Naive thymus-derived CD4-positive, alpha-beta T cell (primary cell): ENCODE measurements at regions not wholly inside any gene's neighbourhood (a gene's known extent, or its start where the extent isn't known, plus 50 kb on each side); places are given as distances from the start of the nearest gene placed in this dataset.

Source experiments
- ATAC-seq: fragments of 150-1000 bp; cut with Tn5 transposase; 2 replicates; pipeline ENCODE4 v1.10.0; 2021; ENCODE audit warnings: mild to moderate bottlenecking, moderate library complexity
- CTCF ChIA-PET: fragments of 350-600 bp; sonication (Branson Sonifier 250); formaldehyde crosslinking; loops from one replicate; lab custom pipeline; 2021; ENCODE audit warnings: antibody characterized with exemption; lab: Charles Lee
- POLR2A ChIA-PET: fragments of 350-600 bp; sonication (Branson Sonifier 250); formaldehyde crosslinking; loops from one replicate; lab custom pipeline; 2021; ENCODE audit warnings: antibody characterized with exemption, inconsistent platforms; lab: Charles Lee
- DNase-seq, 9 donors: peaks; one replicate each; pipeline versions ENCODE4 v3.0.0 to v3.0.0-alpha.2; 2020 to 2022; ENCODE audit warnings: mixed read lengths in 1 of 9
- H3K27ac ChIP-seq: one replicate; pipeline ENCODE4 v1.7.0; 2013; ENCODE audit warnings: mild to moderate bottlenecking, low read depth, low read length, moderate library complexity
- H3K27me3 ChIP-seq, 2 donors: one replicate each; pipeline ENCODE4 v1.7.0; 2013; ENCODE audit warnings: low read length in 2 of 2, mild to moderate bottlenecking in 2 of 2, moderate library complexity in 2 of 2; ENCODE audit not compliant: control insufficient read depth in 2 of 2, insufficient read depth in 2 of 2
- H3K36me3 ChIP-seq, 3 experiments: 1 replicate in 2 of 3; 2 replicates in 1 of 3; pipeline ENCODE4 v1.7.0; 2013; ENCODE audit warnings: low read length in 3 of 3, mild to moderate bottlenecking in 3 of 3, moderate library complexity in 1 of 3; ENCODE audit not compliant: insufficient read depth in 3 of 3, control insufficient read depth in 2 of 3
- H3K4me1 ChIP-seq, 2 donors: one replicate each; pipeline ENCODE4 v1.7.0; 2013; ENCODE audit warnings: low read length in 2 of 2, mild to moderate bottlenecking in 2 of 2, moderate library complexity in 1 of 2; ENCODE audit not compliant: control insufficient read depth in 2 of 2, insufficient read depth in 2 of 2
- H3K4me3 ChIP-seq: 2 replicates; pipeline ENCODE4 v1.7.0; 2013; ENCODE audit warnings: mild to moderate bottlenecking, low read length
- H3K9me3 ChIP-seq, 3 experiments: 1 replicate in 2 of 3; 2 replicates in 1 of 3; pipeline ENCODE4 v1.7.0; 2013; ENCODE audit warnings: low read length in 3 of 3; ENCODE audit not compliant: control insufficient read depth in 2 of 3
- H3K27ac Mint-ChIP-seq, 9 donors: one replicate each; pipeline ENCODE4 v1.8.0; 2020 to 2022; ENCODE audit warnings: mixed read lengths in 9 of 9, mild to moderate bottlenecking in 8 of 9, moderate library complexity in 5 of 9, inconsistent platforms in 2 of 9
- H3K27me3 Mint-ChIP-seq, 5 donors: one replicate each; pipeline ENCODE4 v1.8.0; 2021 to 2022; ENCODE audit warnings: mixed read lengths in 5 of 5, mild to moderate bottlenecking in 1 of 5
- H3K36me3 Mint-ChIP-seq, 5 donors: one replicate each; pipeline ENCODE4 v1.8.0; 2020 to 2022; ENCODE audit warnings: mixed read lengths in 5 of 5, mild to moderate bottlenecking in 3 of 5, inconsistent platforms in 1 of 5
- H3K4me1 Mint-ChIP-seq, 7 donors: one replicate each; pipeline ENCODE4 v1.8.0; 2020 to 2022; ENCODE audit warnings: mixed read lengths in 7 of 7, mild to moderate bottlenecking in 3 of 7, inconsistent platforms in 1 of 7
- H3K4me3 Mint-ChIP-seq, 10 donors: one replicate each; pipeline ENCODE4 v1.8.0; 2020 to 2022; ENCODE audit warnings: mild to moderate bottlenecking in 10 of 10, mixed read lengths in 10 of 10, moderate library complexity in 6 of 10, inconsistent platforms in 2 of 10
- H3K9me3 Mint-ChIP-seq, 11 donors: one replicate each; pipeline ENCODE4 v1.8.0; 2020 to 2022; ENCODE audit warnings: mixed read lengths in 11 of 11, mild to moderate bottlenecking in 4 of 11, inconsistent platforms in 1 of 11, moderate library complexity in 1 of 11
- intact Hi-C, 2 donors: fragments of 100-400 bp; cut with micrococcal nuclease; formaldehyde crosslinking; loops; one replicate each; pipeline ENCODE4 v1.15.1; 2023

DNA sequence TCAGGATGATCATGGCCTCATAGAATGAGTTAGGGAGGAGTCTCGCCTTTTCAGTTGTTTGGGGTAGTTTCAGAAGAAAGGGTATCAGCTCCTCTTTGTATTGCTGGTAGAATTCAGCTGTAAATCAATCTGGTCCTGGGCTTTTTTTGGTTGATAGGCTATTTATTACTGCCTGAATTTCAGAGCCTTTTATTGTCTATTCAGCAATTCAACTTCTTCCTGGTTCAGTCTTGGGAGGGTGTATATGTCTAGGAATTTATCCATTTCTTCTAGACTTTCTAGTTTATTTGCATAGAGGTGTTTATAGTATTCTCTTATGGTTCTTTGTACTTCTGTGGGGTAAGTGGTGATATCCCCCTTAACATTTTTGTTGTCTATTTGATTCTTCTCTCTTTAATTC lies 1024.2 kb downstream of the DIPK2A start:
- Histone ChIP-seq H3K36me3 (no peaks in the 10 kb centered on the region), H3K4me3 (no peak overlapping the region), H3K9me3 (no peaks in the 10 kb centered on the region), H3K27ac (no peak overlapping the region), H3K4me1 (no peaks in the 10 kb centered on the region), H3K27me3 (no peaks in the 10 kb centered on the region)
- intact Hi-C loops = no loop called here
- ChIA-PET POLR2A (no interaction called here), CTCF (no interaction called here)
- DNase-seq = no peak
- Mint-ChIP-seq H3K27me3 (no peaks in the 10 kb centered on the region), H3K36me3 (no peaks in the 10 kb centered on the region), H3K9me3 (peaks cover 0 to 18% (median 6%) of the 10 kb centered on the region in 11 donors), H3K4me3 (no peak overlapping the region), H3K27ac (no peak overlapping the region), H3K4me1 (no peaks in the 10 kb centered on the region)
- ATAC-seq = no peak

- H3K9me3 Mint-ChIP-seq = peaks cover 0 to 16% (median 7%) of the 10 kb centered on the region in 11 donors
- ChIA-PET CTCF (no interaction called here), POLR2A (no interaction called here)
- DNase-seq (no peak), ATAC-seq (no peak)
- intact Hi-C loops = no loop called here
- Histone ChIP-seq H3K27ac (no peak overlapping the region), H3K4me1 (no peaks in the 10 kb centered on the region), H3K4me3 (no peak overlapping the region), H3K9me3 (no peaks in the 10 kb centered on the region), H3K27me3 (no peaks in the 10 kb centered on the region), H3K36me3 (no peaks in the 10 kb centered on the region)
- no peaks in the 10 kb centered on the region for H3K27me3 Mint-ChIP-seq
- no peak overlapping the region for H3K27ac Mint-ChIP-seq
- no peak overlapping the region for H3K4me3 Mint-ChIP-seq
- no peaks in the 10 kb centered on the region for H3K4me1 Mint-ChIP-seq
- no peaks in the 10 kb centered on the region for H3K36me3 Mint-ChIP-seq
Observed at GRCh38 chr3:145005427-145005826, 1033.8 kb downstream of the DIPK2A start.

- H3K4me3 ChIP-seq = no peak overlapping the region
- no peak overlapping the region for H3K27ac ChIP-seq
- H3K9me3 ChIP-seq = no peaks in the 10 kb centered on the region
- no peaks in the 10 kb centered on the region for H3K27me3 ChIP-seq
- no peaks in the 10 kb centered on the region for H3K4me1 ChIP-seq
- no peak for DNase-seq
- Mint-ChIP-seq H3K36me3 (no peaks in the 10 kb centered on the region), H3K4me1 (no peaks in the 10 kb centered on the region), H3K9me3 (peaks cover 0 to 14% (median 7%) of the 10 kb centered on the region in 11 donors), H3K4me3 (no peak overlapping the region), H3K27me3 (no peaks in the 10 kb centered on the region), H3K27ac (no peak overlapping the region)
- H3K36me3 ChIP-seq = no peaks in the 10 kb centered on the region
- POLR2A ChIA-PET = no interaction called here
- ATAC-seq = no peak
- intact Hi-C loops = no loop called here
- CTCF ChIA-PET = interaction anchor here (1.4 kb wide), 1 partner anchor 9 kb away, joined by 3 read pairs; no protein-coding TSS in a partner anchor
Observed at GRCh38 chr3:145006271-145006670, 1034.6 kb downstream of the DIPK2A start.

- DNase-seq = no peak
- ChIA-PET POLR2A (no interaction called here), CTCF (no interaction called here)
- no peak overlapping the region for H3K4me3 Mint-ChIP-seq
- no peaks in the 10 kb centered on the region for H3K36me3 Mint-ChIP-seq
- no peaks in the 10 kb centered on the region for H3K4me1 Mint-ChIP-seq
- H3K4me3 ChIP-seq = no peak overlapping the region
- no peaks in the 10 kb centered on the region for H3K4me1 ChIP-seq
- no peak overlapping the region for H3K27ac Mint-ChIP-seq
- H3K27me3 ChIP-seq = no peaks in the 10 kb centered on the region
- ATAC-seq = no peak
- no peaks in the 10 kb centered on the region for H3K36me3 ChIP-seq
- no peak overlapping the region for H3K27ac ChIP-seq
- intact Hi-C loops = no loop called here
- H3K9me3 Mint-ChIP-seq = peaks cover 0 to 6% (median 1%) of the 10 kb centered on the region in 11 donors
- no peaks in the 10 kb centered on the region for H3K9me3 ChIP-seq
- H3K27me3 Mint-ChIP-seq = no peaks in the 10 kb centered on the region
Observed at GRCh38 chr3:145013931-145014330, 1042.3 kb downstream of the DIPK2A start.

GRCh38 chr3:145015253-145015652 lies 1043.6 kb downstream of the DIPK2A start:
- Histone ChIP-seq H3K4me3 (no peak overlapping the region), H3K27ac (no peak overlapping the region), H3K4me1 (no peaks in the 10 kb centered on the region), H3K36me3 (no peaks in the 10 kb centered on the region), H3K27me3 (no peaks in the 10 kb centered on the region), H3K9me3 (no peaks in the 10 kb centered on the region)
- Mint-ChIP-seq H3K4me3 (no peak overlapping the region), H3K9me3 (peaks cover 0 to 6% (median 0%) of the 10 kb centered on the region in 11 donors), H3K36me3 (no peaks in the 10 kb centered on the region), H3K27ac (no peak overlapping the region), H3K4me1 (no peaks in the 10 kb centered on the region), H3K27me3 (no peaks in the 10 kb centered on the region)
- ChIA-PET POLR2A (no interaction called here), CTCF (no interaction called here)
- no peak for ATAC-seq
- intact Hi-C loops = no loop called here
- no peak for DNase-seq

GRCh38 chr3:145017959-145018358 lies 1046.3 kb downstream of the DIPK2A start:
- Mint-ChIP-seq H3K9me3 (peaks cover 0 to 8% (median 1%) of the 10 kb centered on the region in 11 donors), H3K4me1 (no peaks in the 10 kb centered on the region), H3K4me3 (no peak overlapping the region), H3K36me3 (no peaks in the 10 kb centered on the region), H3K27me3 (no peaks in the 10 kb centered on the region), H3K27ac (no peak overlapping the region)
- DNase-seq (no peak), ATAC-seq (no peak)
- H3K9me3 ChIP-seq = no peaks in the 10 kb centered on the region
- no peak overlapping the region for H3K4me3 ChIP-seq
- intact Hi-C loops = no loop called here
- CTCF ChIA-PET = no interaction called here
- H3K4me1 ChIP-seq = no peaks in the 10 kb centered on the region
- H3K36me3 ChIP-seq = no peaks in the 10 kb centered on the region
- H3K27ac ChIP-seq = no peak overlapping the region
- H3K27me3 ChIP-seq = no peaks in the 10 kb centered on the region
- POLR2A ChIA-PET = no interaction called here

- Histone ChIP-seq H3K4me3 (no peak overlapping the region), H3K9me3 (no peaks in the 10 kb centered on the region), H3K4me1 (no peaks in the 10 kb centered on the region), H3K27ac (no peak overlapping the region), H3K27me3 (no peaks in the 10 kb centered on the region), H3K36me3 (no peaks in the 10 kb centered on the region)
- intact Hi-C loops = no loop called here
- Mint-ChIP-seq H3K9me3 (peaks cover 0 to 12% (median 3%) of the 10 kb centered on the region in 11 donors), H3K27me3 (no peaks in the 10 kb centered on the region), H3K27ac (no peak overlapping the region), H3K36me3 (no peaks in the 10 kb centered on the region), H3K4me3 (no peak overlapping the region), H3K4me1 (no peaks in the 10 kb centered on the region)
- no peak for DNase-seq
- no peak for ATAC-seq
- ChIA-PET POLR2A (no interaction called here), CTCF (no interaction called here)
Observed at GRCh38 chr3:145022447-145022846, 1050.8 kb downstream of the DIPK2A start.
